ENCODE measurements at regions not wholly inside any gene's neighbourhood (a gene's known extent, or its start where the extent isn't known, plus 50 kb on each side); places are given as distances from the start of the nearest gene placed in this dataset.

DNA sequence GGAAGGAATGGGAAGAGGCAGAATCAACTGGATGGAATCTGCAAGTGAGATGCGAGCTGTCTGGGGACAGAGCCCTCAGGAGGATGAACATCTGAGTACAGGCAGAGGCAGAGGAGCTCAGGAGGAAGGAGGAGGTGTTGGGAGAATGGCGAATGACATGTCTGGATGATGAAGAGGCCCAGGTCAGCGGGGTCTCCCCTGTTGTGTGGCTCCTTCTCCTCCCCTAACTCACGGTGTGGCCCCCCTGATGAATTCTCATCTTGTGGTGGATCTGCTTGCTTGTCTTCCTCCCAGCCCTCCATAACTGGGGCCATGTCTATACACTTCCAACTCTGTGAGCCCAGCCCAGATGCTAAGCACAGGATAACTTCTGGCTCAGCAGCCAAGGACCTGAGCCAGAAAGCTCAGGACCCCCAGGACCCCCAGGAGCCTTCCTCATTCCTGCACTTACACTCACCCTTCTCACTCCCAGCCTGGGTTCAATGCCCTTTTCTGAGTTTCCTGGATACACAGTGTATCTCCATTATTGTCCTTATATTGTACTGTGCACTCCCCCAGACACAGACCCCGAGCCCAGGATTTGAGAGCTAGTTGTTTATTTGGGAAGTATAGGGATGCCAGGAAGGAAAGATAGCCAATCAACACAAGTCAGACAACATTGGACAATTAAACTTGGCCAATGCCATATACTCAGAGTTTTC is 678.6 kb upstream of the HS6ST1 start:
- Histone ChIP-seq H3K36me3 (ENCODE audit: insufficient read depth) (no peaks in the 10 kb centered on the region), H4K20me1 (ENCODE audit: insufficient read depth) (no peaks in the 10 kb centered on the region), H3K9ac (no peak overlapping the region), H3K79me2 (ENCODE audit: insufficient read depth, low read depth) (no peaks in the 10 kb centered on the region), H3K4me3 (IDR thresholded peaks at IDR 0.05; ENCODE audit: insufficient read depth, low read depth, low read length) (no peak overlapping the region), H3K4me2 (no peak overlapping the region), H3K27me3 (ENCODE audit: insufficient read depth, low read depth) (no peaks in the 10 kb centered on the region), H3K4me1 (ENCODE audit: low read depth, poor library complexity, severe bottlenecking) (no peaks in the 10 kb centered on the region), H3K27ac (no peak overlapping the region), H2AFZ (ENCODE audit: low read depth) (no peak overlapping the region)
- no peak for TF ChIP-seq CTCF (conservative IDR thresholded peaks at IDR 0.05; ENCODE audit: low read depth, low read length)

- Histone ChIP-seq H3K4me2 (no peak overlapping the region), H3K27me3 (ENCODE audit: insufficient read depth, low read depth) (no peaks in the 10 kb centered on the region), H3K79me2 (ENCODE audit: insufficient read depth, low read depth) (no peaks in the 10 kb centered on the region), H3K9ac (no peak overlapping the region), H4K20me1 (ENCODE audit: insufficient read depth) (no peaks in the 10 kb centered on the region), H3K27ac (no peak overlapping the region), H3K4me1 (ENCODE audit: low read depth, poor library complexity, severe bottlenecking) (no peaks in the 10 kb centered on the region), H3K4me3 (IDR thresholded peaks at IDR 0.05; ENCODE audit: insufficient read depth, low read depth, low read length) (no peak overlapping the region), H2AFZ (ENCODE audit: low read depth) (no peak overlapping the region), H3K36me3 (ENCODE audit: insufficient read depth) (no peaks in the 10 kb centered on the region)
- no peak for TF ChIP-seq CTCF (conservative IDR thresholded peaks at IDR 0.05; ENCODE audit: low read depth, low read length)
Observed at GRCh38 chr2:129001926-129002325, 683.3 kb upstream of the HS6ST1 start.

DNA sequence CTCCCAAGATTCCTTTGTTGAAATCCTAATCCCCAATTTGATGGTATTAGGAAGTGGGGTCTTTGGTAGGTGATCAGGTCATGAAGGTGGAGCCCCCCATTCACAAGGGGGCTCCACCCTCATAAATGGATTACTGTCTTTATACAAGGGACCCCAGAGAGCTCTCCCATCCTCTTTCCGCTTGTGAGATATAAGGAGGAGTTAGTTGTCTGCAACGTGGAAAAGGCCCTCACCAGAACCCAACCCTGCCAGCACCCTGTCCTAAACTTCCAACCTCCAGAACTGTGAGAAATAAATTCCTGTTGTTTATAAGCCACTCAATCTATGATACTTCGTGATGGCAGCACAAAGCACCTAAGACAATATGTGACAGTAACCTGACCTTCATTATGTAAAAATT is 684.1 kb upstream of the HS6ST1 start:
- Histone ChIP-seq H3K9ac (no peak overlapping the region), H3K79me2 (ENCODE audit: insufficient read depth, low read depth) (no peaks in the 10 kb centered on the region), H3K36me3 (ENCODE audit: insufficient read depth) (no peaks in the 10 kb centered on the region), H3K4me1 (ENCODE audit: low read depth, poor library complexity, severe bottlenecking) (no peaks in the 10 kb centered on the region), H3K4me2 (no peak overlapping the region), H3K4me3 (IDR thresholded peaks at IDR 0.05; ENCODE audit: insufficient read depth, low read depth, low read length) (no peak overlapping the region), H3K27ac (no peak overlapping the region), H3K27me3 (ENCODE audit: insufficient read depth, low read depth) (no peaks in the 10 kb centered on the region), H4K20me1 (ENCODE audit: insufficient read depth) (no peaks in the 10 kb centered on the region), H2AFZ (ENCODE audit: low read depth) (no peak overlapping the region)
- no peak for TF ChIP-seq CTCF (conservative IDR thresholded peaks at IDR 0.05; ENCODE audit: low read depth, low read length)

GRCh38 chr2:129004485-129004884 is 685.8 kb upstream of the HS6ST1 start:
- no peaks in the 10 kb centered on the region for H3K36me3 ChIP-seq (ENCODE audit: insufficient read depth)
- TF ChIP-seq CTCF (conservative IDR thresholded peaks at IDR 0.05; ENCODE audit: low read depth, low read length) = no peak
- H2AFZ ChIP-seq (ENCODE audit: low read depth) = no peak overlapping the region
- no peaks in the 10 kb centered on the region for H4K20me1 ChIP-seq (ENCODE audit: insufficient read depth)
- H3K4me3 ChIP-seq (IDR thresholded peaks at IDR 0.05; ENCODE audit: insufficient read depth, low read depth, low read length) = no peak overlapping the region
- no peak overlapping the region for H3K27ac ChIP-seq
- no peaks in the 10 kb centered on the region for H3K27me3 ChIP-seq (ENCODE audit: insufficient read depth, low read depth)
- no peak overlapping the region for H3K9ac ChIP-seq
- H3K4me2 ChIP-seq = no peak overlapping the region
- no peaks in the 10 kb centered on the region for H3K79me2 ChIP-seq (ENCODE audit: insufficient read depth, low read depth)
- H3K4me1 ChIP-seq (ENCODE audit: low read depth, poor library complexity, severe bottlenecking) = no peaks in the 10 kb centered on the region

All from KMS-11 (cell line).